HAP-1 (cell line): ENCODE measurements at regions not wholly inside any gene's neighbourhood (a gene's known extent, or its start where the extent isn't known, plus 50 kb on each side); places are given as distances from the start of the nearest gene placed in this dataset.

ENCODE experiments used
- DNase-seq, 2 experiments: peaks; one replicate each; pipeline ENCODE4 v3.0.0-alpha.2; 2016 to 2020; ENCODE audit warnings: low spot score in 2 of 2
- H3K27me3 ChIP-seq: fragments of 250-450 bp; sonication (Bioruptor Pico); 2 replicates; pipeline ENCODE4 v1.5.1; 2020; ENCODE audit warnings: low read depth, mild to moderate bottlenecking, moderate library complexity
- H3K36me3 ChIP-seq: fragments of 250-450 bp; sonication (Bioruptor Pico); replicated peaks from 2 replicates; pipeline ENCODE4 v1.5.1; 2020; ENCODE audit warnings: mild to moderate bottlenecking
- H3K4me1 ChIP-seq: fragments of 250-450 bp; sonication (Bioruptor Pico); 2 replicates; pipeline ENCODE4 v1.5.1; 2020; ENCODE audit warnings: mild to moderate bottlenecking
- H3K4me3 ChIP-seq: fragments of 250-450 bp; sonication (Bioruptor Pico); 2 replicates; pipeline ENCODE4 v1.5.1; 2020; ENCODE audit warnings: mild to moderate bottlenecking, moderate library complexity
- H3K9me3 ChIP-seq: fragments of 250-450 bp; sonication (Bioruptor Pico); 2 replicates; pipeline ENCODE4 v1.5.1; 2020; ENCODE audit warnings: mild to moderate bottlenecking, moderate library complexity
- in situ Hi-C: fragments of 300-500 bp; cut with MboI; formaldehyde crosslinking; loops from 3 replicates; pipeline ENCODE4 v1.14.3; 2020; ENCODE audit warnings: low sequenced_read_pairs, inconsistent platforms, mixed read lengths

DNA sequence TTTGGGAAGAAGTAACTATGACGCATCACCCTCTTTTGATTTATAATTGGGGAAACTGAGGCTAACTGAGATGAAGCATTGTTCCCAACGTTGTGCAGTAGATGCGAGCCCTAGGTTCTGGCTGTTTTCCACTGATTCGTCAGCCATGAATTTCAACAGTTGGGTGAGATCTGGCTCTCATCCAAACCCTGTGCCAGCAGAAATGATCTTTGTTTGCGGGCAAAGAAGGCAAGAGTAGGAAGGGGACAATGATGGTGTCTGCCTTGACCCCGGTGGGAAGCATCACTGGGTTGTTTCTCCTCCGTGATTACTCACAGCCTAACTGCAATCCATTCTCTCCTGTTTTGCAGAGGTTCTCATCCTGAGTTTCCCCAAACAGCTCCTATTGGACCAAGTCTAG lies 142.3 kb downstream of the MIS18A start:
- in situ Hi-C loops = no loop called here
- Histone ChIP-seq H3K9me3 (no peaks in the 10 kb centered on the region), H3K36me3 (no peaks in the 10 kb centered on the region), H3K4me1 (no peaks in the 10 kb centered on the region), H3K4me3 (no peak overlapping the region), H3K27me3 (peaks cover 3% of the 10 kb centered on the region; the same call in 1 of the 2 replicates)
- no peak for DNase-seq

DNA sequence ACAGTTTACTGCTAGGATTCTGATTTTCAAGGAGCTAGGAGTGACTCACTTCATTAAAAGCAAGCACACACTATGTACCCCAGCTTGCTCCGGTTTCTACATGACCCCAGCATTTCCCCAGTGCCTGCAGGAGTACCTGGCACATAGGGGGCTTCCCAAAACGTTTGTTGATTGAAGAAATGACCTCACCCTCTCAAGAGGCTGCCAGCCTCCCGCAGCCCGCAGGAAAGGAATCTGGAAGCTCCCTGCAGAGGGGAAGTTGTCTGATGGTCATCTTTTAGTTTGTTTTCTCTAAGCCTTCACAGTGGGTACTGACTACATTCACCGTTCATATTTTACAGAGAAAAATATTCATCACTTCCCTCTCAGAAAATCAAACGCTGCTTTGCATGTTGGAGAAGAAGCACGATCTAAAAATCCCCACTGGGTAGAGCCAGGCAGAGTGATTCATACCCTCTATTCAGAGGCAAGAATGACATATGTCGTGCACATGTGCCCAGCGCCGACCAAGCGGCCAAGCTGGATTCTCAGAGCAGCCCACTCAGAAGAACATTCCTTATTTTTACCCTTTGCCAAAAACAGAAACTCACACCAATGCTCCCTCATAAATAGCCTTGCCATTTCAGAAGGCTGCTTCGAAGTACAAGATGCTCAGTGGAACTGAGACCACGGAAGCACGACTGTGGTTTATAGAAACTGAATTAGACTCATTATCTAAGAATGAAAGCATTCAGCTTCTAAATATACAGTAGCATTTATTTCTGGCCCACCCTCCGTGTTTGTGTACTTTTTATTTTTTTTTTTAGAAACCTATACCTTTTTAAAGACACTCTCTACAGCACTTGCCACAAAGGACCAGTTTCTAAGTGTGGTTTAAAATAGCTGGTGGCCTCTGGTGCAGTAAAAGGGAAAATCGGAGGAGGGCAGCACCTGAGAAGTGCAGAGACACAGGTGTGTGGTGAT lies 143.2 kb downstream of the MIS18A start:
- Histone ChIP-seq H3K9me3 (no peaks in the 10 kb centered on the region), H3K27me3 (0 out of 2 replicates have a peak, but pooled peaks cover 3% of the 10 kb centered on the region), H3K36me3 (no peaks in the 10 kb centered on the region), H3K4me1 (no peaks in the 10 kb centered on the region), H3K4me3 (no peak overlapping the region)
- no peak for DNase-seq
- in situ Hi-C loops = no loop called here

DNA sequence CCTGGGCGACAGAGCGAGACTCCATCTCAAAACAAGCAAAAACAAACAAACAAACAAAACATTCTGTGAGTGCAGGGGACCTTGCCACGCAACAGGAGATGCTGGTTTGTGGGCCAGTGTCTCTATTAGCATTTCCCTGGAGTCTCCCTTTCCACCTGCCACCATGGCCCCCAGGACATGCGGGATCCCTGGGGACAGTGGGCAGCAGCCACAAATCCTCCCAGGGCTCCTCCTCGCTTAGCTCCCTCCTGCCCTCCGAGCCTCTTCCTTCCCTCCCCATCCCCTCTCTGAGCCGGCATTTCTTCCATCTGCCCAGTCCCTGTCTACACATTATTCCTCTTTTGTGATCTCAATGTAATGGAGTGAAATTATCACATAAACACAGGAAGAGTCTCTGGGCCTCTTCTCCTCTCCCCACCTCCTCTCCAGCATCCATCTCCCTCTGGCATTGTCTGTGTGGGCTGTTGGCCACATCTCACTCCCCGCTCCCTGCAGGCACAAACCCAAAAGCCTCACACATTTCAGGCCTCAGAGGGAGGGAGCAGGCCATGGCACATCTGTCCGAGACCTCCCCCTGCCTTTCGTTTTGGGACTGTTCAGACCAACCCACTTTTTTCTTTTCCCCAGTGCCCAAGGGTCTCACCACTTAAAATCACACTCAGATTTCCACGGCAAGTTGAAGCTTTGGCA lies 144.3 kb downstream of the MIS18A start:
- Histone ChIP-seq H3K27me3 (0 out of 2 replicates have a peak, but pooled peaks cover 3% of the 10 kb centered on the region), H3K9me3 (no peaks in the 10 kb centered on the region), H3K4me3 (no peak overlapping the region), H3K4me1 (no peaks in the 10 kb centered on the region), H3K36me3 (no peaks in the 10 kb centered on the region)
- in situ Hi-C loops = no loop called here
- DNase-seq = no peak

DNA sequence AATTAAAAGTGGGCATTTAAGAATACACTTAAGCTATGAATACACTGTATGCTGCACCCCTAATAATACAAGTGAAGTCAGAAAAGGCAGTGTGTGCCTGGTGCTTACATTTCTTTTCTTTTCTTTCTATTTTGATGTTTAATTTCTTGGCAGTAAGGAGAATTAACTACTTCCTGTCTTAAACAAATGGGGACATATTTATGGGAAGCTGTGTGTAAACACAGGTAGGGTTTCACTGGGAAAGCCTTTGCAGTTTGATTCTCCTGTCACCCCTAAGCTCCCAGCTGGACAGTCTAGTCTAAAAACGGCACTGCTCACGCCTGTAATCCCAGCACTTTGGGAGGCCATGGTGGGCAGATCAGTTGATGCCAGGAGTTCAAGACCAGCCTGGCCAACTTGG lies 146.0 kb downstream of the MIS18A start:
- DNase-seq = no peak
- no peaks in the 10 kb centered on the region for H3K4me1 ChIP-seq
- 0 out of 2 replicates have a peak, but pooled peaks cover 3% of the 10 kb centered on the region for H3K27me3 ChIP-seq
- H3K9me3 ChIP-seq = no peaks in the 10 kb centered on the region
- H3K4me3 ChIP-seq = no peak overlapping the region
- in situ Hi-C loops = no loop called here
- no peaks in the 10 kb centered on the region for H3K36me3 ChIP-seq

DNA sequence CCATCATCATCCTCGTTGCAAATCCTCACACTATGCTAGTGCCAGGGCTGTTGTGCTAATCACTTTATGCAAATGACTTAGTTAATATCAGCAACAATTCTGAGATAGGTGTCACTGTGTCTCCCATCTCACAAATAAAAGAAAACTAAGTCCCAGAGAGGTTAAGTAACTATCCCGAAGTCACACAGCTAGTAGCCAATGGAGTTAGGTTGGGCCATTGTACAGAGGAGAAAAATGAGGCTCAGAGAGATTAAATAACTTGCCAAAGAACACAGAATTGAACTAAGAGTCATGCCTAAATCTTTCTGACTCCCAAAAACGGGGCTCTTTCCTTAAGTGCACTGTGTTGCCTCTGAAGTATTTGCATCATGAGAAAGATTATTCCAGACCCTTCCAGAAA lies 146.4 kb downstream of the MIS18A start:
- Histone ChIP-seq H3K9me3 (no peaks in the 10 kb centered on the region), H3K4me3 (no peak overlapping the region), H3K36me3 (no peaks in the 10 kb centered on the region), H3K4me1 (no peaks in the 10 kb centered on the region), H3K27me3 (0 out of 2 replicates have a peak, but pooled peaks cover 3% of the 10 kb centered on the region)
- DNase-seq = no peak
- in situ Hi-C loops = no loop called here

DNA sequence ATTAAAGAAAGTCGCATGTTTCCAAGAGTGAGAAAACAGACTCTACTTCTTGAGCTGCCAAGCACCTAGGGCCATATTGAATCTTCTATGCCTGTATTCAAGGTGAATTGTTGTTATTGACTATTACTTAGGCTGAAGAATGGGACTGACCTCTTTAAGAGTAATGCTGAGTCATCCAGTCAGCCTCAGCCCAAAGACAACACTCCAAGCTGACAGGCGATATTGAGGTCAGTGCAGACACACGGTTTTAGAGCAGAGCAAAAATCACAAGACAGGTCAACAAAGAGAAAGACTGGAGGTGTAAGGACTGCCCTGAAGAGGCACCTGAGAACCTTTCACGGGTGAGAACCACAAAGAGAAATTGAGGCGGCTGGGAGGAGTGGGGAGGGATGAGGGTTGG lies 146.9 kb downstream of the MIS18A start:
- H3K9me3 ChIP-seq = no peaks in the 10 kb centered on the region
- DNase-seq = no peak
- no peak overlapping the region for H3K4me3 ChIP-seq
- H3K36me3 ChIP-seq = no peaks in the 10 kb centered on the region
- H3K4me1 ChIP-seq = no peaks in the 10 kb centered on the region
- H3K27me3 ChIP-seq = 0 out of 2 replicates have a peak, but pooled peaks cover 3% of the 10 kb centered on the region
- in situ Hi-C loops = no loop called here

DNA sequence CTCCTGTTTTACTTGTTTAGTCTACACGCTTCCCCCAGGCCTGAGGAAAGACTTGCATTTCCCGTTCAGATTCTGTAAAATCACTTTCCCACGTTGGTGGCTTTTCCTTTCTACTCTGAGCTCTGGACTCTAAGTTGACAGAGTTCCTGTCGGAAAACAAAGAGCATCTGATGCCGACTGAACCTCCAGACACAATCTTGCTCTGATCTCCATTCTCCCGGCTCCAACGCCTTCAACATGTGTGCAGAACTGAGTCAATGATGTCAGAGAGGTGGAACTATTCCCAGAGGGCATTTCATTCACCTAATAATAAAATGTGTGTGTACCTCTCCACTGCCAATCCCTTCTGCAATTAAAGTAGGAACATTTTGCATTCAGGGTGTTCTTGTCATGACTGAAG lies 147.7 kb downstream of the MIS18A start:
- Histone ChIP-seq H3K4me3 (no peak overlapping the region), H3K4me1 (no peaks in the 10 kb centered on the region), H3K9me3 (no peaks in the 10 kb centered on the region), H3K36me3 (no peaks in the 10 kb centered on the region), H3K27me3 (0 out of 2 replicates have a peak, but pooled peaks cover 3% of the 10 kb centered on the region)
- DNase-seq = no peak
- in situ Hi-C loops = no loop called here

DNA sequence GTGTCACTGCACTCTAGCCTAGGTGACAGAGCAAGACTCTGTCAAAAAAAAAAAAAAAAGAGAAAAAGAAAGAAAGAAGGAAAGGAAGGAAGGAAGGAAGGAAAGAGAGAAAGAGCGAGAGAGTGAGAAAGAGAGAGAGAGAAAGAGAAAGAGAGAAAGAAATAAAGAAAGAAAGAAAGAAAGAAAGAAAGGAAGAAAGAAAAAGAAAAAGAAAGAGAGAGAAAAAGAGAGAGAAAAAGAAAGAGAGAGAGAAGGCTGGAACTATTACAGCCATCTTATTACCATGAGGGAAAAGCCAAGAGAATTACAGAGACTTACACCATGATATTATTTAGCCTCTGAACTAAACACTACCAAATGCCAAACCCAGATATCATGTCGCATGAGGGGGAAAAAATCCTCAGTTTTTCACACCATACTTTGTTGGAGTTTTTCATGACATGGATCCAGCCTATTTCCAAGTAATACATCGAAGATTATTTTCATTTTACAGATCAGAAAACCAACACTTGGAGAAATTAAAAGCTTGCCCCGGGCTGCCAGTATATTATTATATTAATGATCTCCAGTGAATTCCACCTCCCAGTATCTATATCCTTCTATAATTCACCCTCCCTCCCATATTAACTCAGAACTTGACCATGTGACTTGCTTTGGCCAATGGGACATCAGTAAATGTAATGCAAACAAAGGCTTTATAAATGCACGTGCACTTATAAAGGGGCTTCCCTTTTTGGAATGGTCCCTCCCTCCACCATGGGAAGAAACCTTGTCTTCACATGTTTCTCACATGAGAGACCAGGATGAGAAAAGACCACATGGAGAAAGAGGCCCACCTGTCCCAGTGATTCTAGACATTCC lies 148.6 kb downstream of the MIS18A start:
- no peak for DNase-seq
- Histone ChIP-seq H3K36me3 (no peaks in the 10 kb centered on the region), H3K4me1 (no peaks in the 10 kb centered on the region), H3K4me3 (no peak overlapping the region), H3K9me3 (no peaks in the 10 kb centered on the region), H3K27me3 (0 out of 2 replicates have a peak, but pooled peaks cover 3% of the 10 kb centered on the region)
- in situ Hi-C loops = no loop called here

DNA sequence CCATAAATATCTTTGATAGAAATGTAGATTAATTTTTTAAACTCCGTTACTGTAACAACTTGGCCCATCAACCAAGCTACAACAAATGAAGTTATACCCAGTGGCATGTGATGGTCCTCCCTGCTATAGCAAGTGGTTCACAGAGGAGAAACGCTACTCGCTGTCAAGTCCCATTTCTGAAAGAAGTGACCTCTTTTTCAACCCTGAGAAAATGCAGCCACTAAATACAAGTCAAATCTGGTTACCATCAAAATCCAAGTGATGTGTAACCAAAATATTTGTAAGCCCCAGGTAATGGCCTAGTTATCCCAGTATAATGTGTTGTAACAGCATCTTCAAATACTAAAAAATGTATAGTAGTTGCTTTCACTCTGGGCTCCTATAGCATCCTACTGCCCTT lies 151.8 kb downstream of the MIS18A start:
- H3K4me1 ChIP-seq = no peaks in the 10 kb centered on the region
- DNase-seq = no peak
- in situ Hi-C loops = no loop called here
- H3K36me3 ChIP-seq = no peaks in the 10 kb centered on the region
- no peaks in the 10 kb centered on the region for H3K27me3 ChIP-seq
- no peaks in the 10 kb centered on the region for H3K9me3 ChIP-seq
- H3K4me3 ChIP-seq = no peak overlapping the region

DNA sequence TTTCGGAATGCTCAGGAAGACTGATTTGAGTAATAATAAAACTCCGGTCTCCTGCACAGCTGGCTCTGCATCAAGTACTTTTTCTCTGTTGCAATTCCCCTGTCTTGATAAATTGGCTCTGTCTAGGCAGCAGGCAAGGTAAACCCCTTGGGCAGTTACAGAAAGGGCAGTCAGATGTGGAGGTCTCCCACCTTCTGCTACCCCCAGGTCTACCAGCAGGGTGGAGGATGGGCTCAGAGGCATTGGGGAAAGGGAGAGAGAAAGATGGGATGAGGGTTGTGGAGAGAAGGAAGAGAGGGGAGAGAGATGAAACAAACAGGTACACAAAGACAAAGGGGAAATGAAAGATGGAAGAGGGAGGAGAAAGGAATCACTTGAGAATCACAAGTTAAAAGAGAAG lies 156.8 kb downstream of the MIS18A start:
- Histone ChIP-seq H3K9me3 (no peaks in the 10 kb centered on the region), H3K4me1 (no peaks in the 10 kb centered on the region), H3K4me3 (no peak overlapping the region), H3K27me3 (no peaks in the 10 kb centered on the region), H3K36me3 (no peaks in the 10 kb centered on the region)
- no peak for DNase-seq
- in situ Hi-C loops = no loop called here

DNA sequence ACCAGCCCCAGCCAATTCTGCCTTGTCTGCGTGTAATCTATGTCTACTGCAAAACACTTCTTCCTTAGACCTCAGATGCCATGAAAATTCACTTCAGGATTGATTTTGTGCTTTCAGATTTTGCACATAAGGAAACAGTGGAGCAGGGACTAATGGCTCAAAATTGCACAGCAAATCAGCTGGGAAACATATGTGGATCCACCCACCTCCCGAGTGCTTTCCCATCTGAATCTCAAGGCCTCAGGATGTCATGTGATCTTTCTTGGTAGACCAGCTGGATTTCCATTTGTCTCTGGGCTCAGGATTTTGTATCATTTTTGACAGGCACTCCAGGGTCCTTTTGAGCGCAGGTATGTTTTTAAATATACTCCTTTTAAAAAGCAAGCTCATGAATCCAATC lies 158.6 kb downstream of the MIS18A start:
- DNase-seq = no peak
- Histone ChIP-seq H3K4me3 (no peak overlapping the region), H3K27me3 (no peaks in the 10 kb centered on the region), H3K4me1 (no peaks in the 10 kb centered on the region), H3K9me3 (no peaks in the 10 kb centered on the region), H3K36me3 (no peaks in the 10 kb centered on the region)
- in situ Hi-C loops = no loop called here

DNA sequence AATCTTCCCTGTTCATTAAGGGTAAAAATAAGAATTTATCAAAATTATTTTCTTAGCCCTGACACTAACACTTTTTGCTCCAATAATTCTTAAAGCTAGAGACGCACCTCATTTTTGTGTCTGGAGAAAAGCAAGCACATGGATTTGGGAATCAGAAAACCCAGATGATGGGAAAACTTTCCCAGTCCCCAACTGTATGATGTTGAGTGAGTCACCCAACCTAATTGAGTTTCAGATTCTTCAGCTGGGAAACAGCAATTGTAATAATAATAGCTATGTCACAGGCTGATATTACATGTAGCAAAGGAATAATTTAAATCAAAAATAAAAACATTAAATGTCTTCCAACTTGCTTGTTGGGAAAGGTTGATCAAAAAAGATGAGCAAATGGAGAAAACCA lies 159.0 kb downstream of the MIS18A start:
- no peaks in the 10 kb centered on the region for H3K36me3 ChIP-seq
- H3K4me1 ChIP-seq = no peaks in the 10 kb centered on the region
- in situ Hi-C loops = no loop called here
- no peaks in the 10 kb centered on the region for H3K27me3 ChIP-seq
- no peak overlapping the region for H3K4me3 ChIP-seq
- no peak for DNase-seq
- no peaks in the 10 kb centered on the region for H3K9me3 ChIP-seq

DNA sequence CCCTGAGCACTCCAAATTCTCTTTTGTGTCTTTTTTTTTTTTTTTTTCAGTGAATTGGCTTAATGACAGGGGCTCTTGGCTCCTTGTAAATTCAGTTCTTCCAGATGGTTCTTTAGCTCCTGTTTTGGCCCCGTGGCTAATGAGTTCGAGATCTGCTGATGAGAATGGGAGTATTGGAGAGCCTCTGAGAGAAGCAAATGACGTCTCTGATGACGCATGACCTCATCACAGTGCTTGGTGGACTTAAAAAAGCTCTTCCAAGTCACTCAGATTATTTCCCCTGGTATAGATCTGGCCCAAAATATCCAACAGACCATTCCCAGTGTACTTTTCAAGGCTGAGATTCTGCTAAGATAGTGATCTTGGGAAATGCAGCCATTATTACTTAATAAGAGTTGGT lies 159.5 kb downstream of the MIS18A start:
- H3K4me1 ChIP-seq = no peaks in the 10 kb centered on the region
- no peak overlapping the region for H3K4me3 ChIP-seq
- H3K36me3 ChIP-seq = no peaks in the 10 kb centered on the region
- no peaks in the 10 kb centered on the region for H3K9me3 ChIP-seq
- no peaks in the 10 kb centered on the region for H3K27me3 ChIP-seq
- in situ Hi-C loops = no loop called here
- DNase-seq = no peak
